22Rv1 (cell line): ENCODE measurements at regions not wholly inside any gene's neighbourhood (a gene's known extent, or its start where the extent isn't known, plus 50 kb on each side); places are given as distances from the start of the nearest gene placed in this dataset.

Source experiments
- H3K27ac ChIP-seq: fragments of 450-650 bp; 2 replicates; pipeline ENCODE4 v1.5.1; 2017
- ZFX ChIP-seq: fragments of 450-650 bp; IDR thresholded peaks from 2 replicates; pipeline ENCODE4 v1.6.1; 2017; ENCODE audit warnings: antibody characterized with exemption, borderline replicate concordance
- TF ChIP-seq, protein P1 (sequence below): fragments of 450-650 bp; IDR thresholded peaks from 2 replicates; pipeline ENCODE4 v1.5.1; 2017; ENCODE audit warnings: mild to moderate bottlenecking

DNA sequence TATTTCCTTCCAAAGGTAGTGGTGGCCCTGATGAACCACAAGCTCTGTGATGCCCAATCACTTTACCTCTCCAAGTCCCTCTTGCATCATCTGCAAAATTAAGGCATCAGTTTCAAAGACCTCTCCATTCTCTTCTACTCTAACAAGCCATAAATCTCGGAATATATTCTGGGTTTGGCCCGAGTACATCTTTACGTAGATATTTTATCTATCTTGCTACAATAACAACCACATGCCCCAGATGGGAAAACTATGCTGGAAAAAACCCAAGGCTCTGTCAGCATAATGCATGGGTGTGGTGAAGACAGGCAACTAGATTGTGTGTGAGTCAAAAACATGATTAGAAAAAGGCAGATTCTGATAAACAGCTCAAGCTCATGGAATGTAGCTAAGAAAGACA, 228.2 kb upstream of the BLID start:
- TF ChIP-seq ZFX, result no peak
- TF ChIP-seq, protein P1, sequence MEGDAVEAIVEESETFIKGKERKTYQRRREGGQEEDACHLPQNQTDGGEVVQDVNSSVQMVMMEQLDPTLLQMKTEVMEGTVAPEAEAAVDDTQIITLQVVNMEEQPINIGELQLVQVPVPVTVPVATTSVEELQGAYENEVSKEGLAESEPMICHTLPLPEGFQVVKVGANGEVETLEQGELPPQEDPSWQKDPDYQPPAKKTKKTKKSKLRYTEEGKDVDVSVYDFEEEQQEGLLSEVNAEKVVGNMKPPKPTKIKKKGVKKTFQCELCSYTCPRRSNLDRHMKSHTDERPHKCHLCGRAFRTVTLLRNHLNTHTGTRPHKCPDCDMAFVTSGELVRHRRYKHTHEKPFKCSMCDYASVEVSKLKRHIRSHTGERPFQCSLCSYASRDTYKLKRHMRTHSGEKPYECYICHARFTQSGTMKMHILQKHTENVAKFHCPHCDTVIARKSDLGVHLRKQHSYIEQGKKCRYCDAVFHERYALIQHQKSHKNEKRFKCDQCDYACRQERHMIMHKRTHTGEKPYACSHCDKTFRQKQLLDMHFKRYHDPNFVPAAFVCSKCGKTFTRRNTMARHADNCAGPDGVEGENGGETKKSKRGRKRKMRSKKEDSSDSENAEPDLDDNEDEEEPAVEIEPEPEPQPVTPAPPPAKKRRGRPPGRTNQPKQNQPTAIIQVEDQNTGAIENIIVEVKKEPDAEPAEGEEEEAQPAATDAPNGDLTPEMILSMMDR, result no peak

DNA sequence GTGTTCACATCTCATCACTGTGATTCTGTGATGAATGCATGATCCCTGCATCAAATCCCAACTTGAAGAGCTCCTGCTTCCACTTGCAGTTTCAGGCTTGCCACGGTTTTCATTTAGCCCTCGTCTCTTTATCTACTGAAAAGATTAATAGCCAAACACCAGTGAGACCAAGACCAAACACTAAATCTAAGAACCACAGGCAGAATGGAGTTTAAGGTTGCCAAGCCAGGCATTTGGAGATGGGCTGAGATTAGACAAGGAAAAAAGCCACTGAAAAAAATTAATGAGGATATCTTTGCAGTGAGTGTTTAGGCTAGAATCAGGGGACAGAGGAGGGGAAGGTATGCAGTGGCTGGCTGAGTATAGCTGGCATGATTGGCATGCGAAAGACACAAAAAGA, 227.2 kb upstream of the BLID start:
- TF ChIP-seq ZFX, result no peak
- TF ChIP-seq, protein P1, result no peak
- no peak overlapping the region for H3K27ac ChIP-seq

More for the DNA sequence above, 228.2 kb upstream of the BLID start:
- no peak overlapping the region for H3K27ac ChIP-seq

DNA sequence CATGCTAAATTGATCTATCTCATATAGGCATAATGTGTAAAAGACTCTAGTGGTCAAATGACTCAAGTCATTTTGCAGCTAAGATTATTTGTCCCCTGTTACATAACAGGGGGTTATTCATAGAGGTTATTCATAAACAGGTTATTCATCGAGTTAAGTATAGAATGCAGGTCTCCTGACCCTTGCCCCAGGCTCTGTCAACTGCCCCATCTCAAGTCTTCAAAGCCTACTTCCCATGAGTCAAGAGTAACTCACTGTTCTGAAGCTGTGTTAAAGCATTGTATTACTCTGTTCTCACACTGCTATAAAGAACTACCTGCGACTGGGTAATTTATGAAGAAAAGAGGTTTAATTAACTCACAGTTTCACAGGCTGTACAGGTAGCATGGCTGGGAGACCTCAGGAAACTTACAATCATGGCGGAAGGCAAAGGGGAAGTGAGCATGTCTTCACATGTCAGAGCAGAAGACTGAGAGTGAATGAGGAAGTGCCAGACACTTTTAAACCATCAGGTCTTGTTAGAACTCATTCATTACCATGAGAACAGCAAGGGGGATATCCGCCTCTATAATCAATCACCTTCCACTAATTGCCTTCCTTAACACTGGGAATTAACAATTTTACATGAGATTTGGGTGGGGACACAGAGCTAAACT, 226.2 kb upstream of the BLID start:
- H3K27ac ChIP-seq, result no peak overlapping the region

DNA sequence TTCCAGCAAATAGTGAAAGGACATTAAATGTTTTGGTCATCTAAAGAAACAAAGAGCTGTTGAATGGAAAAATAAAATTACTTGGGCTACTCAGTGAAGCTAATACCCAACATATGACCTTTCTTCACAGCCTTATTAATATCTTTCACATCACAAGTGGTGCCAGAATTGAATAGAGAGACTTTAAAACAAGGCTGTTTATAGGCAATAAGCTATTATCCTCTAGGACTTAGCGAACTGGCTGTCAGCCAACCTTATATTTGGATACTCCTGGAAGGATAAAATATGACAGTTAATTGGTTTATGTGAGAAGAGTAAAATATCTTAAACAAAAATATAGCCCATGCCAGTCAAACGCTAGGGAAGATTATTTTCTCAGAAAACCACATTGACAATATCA, 225.5 kb upstream of the BLID start:
- no peak overlapping the region for H3K27ac ChIP-seq
- TF ChIP-seq, protein P1, result no peak
- no peak for TF ChIP-seq ZFX

More for the DNA sequence above, 226.2 kb upstream of the BLID start:
- TF ChIP-seq ZFX, result no peak
- TF ChIP-seq, protein P1, result no peak

DNA sequence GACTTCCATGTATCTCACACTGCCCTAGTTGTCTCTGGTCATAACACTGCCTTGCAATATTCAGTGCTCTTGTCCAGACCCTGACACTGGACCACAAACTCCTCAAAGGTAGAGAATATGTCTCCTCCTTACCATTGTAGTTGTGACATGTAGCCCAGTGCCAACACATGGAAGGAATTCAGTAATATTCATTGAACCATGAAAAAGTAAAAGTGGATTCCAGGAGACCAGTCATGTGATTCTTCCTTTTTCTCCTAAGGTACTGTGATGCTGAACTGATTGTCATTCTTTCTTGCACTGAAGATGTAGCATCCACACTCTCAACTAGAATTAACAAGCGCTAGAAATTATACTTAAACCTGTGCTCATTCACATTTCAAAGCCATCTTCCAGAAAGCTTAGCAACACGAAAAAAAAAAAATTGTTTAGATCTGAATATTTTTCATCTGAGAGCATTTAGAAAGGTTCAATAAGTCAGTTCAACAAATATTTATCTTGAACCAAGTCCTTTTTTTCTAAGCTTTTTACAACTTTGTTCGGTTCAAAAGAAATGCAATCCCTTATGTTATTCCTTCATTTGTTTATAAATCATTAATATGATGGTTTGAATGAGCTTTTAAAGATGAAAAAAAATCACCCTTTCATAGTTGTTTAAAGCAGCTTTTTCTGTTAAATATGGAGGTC, 224.7 kb upstream of the BLID start:
- TF ChIP-seq, protein P1, result no peak
- no peak for TF ChIP-seq ZFX
- no peak overlapping the region for H3K27ac ChIP-seq

DNA sequence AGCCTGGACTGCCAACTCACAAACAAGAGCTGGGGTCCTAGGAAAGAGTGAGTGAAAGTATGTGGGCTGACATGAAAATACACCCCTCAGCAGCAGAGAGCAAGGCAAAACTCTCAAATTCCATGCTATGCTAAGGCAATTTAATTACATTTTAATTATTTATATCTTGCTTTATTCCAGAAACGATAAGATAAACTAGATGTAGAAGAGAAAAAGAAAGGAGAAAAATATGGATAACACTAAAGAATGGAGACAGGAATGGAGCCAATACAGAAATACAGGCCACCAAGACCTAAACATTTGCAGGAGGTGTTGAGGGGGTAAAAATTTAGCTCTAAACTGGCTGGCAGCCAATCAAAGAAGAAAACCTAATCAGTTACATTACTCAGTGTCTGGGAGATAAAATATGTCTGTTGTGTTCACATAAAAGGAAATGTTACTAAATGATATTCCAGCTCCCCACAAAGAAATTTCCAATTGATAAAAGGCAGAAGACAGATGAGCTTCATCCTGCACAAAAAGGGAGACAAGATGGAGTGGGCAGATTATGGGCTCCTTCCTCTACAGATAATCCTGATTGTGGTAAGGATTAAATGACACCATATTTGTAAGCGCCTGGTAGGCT, 223.5 kb upstream of the BLID start:
- no peak for TF ChIP-seq ZFX
- TF ChIP-seq, protein P1, result no peak
- H3K27ac ChIP-seq, result no peak overlapping the region

DNA sequence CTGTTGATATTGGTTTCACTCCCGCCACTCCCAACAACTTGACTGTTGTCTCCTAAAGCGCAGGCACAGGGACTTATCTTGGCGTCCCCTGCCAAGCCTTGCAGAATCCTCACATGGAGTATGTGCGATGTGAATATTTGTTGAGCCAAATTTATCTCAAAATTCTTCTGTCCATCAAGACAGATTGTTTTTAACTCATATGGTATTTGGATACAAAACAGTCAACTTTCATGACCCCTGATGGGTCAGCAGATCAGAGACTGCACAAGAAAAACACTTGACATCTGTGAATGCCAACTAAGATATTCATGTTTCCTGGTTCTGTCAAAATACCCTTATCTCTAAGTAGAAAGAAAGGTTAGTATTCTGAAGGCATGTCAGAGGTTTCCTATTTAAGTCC, 221.7 kb upstream of the BLID start:
- TF ChIP-seq, protein P1, result no peak
- TF ChIP-seq ZFX, result no peak
- no peak overlapping the region for H3K27ac ChIP-seq
